ENCODE measurements at regions not wholly inside any gene's neighbourhood (a gene's known extent, or its start where the extent isn't known, plus 50 kb on each side); places are given as distances from the start of the nearest gene placed in this dataset.

DNA sequence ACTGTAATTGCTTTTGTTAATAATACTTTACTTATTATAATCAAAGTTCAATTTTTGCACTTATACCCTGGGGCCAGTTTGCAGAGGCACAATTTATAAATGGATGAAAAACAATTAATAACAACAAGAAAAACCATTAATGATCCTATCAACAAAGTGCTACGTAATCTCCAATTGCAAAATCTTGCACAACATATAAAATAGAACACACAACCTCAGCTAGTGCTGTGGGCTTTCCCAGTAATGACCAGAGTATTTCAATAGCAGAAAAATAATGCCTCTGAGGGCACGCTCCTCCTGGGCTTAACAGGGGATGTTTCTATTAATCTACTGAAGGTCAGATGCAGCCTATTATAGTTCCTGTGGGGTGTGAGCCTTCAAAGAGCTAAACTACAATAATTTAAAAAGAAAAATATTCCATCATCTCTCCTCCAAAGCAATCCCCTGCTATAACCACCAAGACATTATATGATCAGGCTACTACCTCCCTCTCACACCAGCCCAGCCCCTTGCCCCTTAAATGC lies 508.5 kb upstream of the SLIT2 start:
- Histone ChIP-seq H3K27ac (no peak overlapping the region), H3K9me3 (no peaks in the 10 kb centered on the region), H3K36me3 (replicated peaks in 1 of 2; ENCODE audit: insufficient read depth in 1 of 2, low read depth in 2 of 2) (no peaks in the 10 kb centered on the region), H3K4me1 (no peaks in the 10 kb centered on the region), H3K4me3 (no peak overlapping the region), H3K27me3 (no peaks in the 10 kb centered on the region)
- intact Hi-C loops (cut with DNase I) = no loop called here
- 52 to 58% methylated on average over 2 of the region's 2 CpGs for WGBS, 2 donors
- DNase-seq (no peak), ATAC-seq (no peak)
- no peak for TF ChIP-seq POLR2A (IDR thresholded peaks at IDR 0.05)
- TF ChIP-seq, protein P1, sequence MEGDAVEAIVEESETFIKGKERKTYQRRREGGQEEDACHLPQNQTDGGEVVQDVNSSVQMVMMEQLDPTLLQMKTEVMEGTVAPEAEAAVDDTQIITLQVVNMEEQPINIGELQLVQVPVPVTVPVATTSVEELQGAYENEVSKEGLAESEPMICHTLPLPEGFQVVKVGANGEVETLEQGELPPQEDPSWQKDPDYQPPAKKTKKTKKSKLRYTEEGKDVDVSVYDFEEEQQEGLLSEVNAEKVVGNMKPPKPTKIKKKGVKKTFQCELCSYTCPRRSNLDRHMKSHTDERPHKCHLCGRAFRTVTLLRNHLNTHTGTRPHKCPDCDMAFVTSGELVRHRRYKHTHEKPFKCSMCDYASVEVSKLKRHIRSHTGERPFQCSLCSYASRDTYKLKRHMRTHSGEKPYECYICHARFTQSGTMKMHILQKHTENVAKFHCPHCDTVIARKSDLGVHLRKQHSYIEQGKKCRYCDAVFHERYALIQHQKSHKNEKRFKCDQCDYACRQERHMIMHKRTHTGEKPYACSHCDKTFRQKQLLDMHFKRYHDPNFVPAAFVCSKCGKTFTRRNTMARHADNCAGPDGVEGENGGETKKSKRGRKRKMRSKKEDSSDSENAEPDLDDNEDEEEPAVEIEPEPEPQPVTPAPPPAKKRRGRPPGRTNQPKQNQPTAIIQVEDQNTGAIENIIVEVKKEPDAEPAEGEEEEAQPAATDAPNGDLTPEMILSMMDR (IDR thresholded peaks at IDR 0.05) = no peak

DNA sequence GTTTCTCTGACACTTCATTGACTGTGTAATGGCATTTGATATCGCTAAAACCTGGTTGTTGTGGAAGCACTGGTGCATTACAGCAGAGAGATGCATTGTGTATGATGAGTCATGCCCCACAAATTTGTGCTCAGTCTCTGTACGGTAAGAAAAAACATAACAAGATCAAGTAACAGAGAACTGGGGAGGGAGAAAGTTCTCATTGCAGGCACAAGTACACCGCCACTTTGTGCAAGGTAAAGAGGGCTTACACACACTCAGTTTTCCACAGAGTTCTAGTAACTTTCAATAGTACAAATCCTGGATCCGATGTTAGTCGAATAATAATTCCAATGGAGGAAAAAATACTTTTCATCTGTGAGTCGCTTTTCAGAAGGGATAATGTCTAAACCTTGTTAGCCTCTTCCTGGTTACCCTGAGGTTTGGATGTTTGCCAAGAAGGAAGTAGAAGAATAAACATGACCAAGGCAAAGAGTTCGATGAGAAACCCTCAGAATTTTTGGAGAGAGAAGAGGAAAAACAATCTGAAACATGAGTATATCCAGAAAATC lies 512.5 kb upstream of the SLIT2 start:
- Histone ChIP-seq H3K27ac (no peak overlapping the region), H3K4me1 (no peaks in the 10 kb centered on the region), H3K36me3 (replicated peaks in 1 of 2; ENCODE audit: insufficient read depth in 1 of 2, low read depth in 2 of 2) (no peaks in the 10 kb centered on the region), H3K9me3 (no peaks in the 10 kb centered on the region), H3K4me3 (no peak overlapping the region), H3K27me3 (no peaks in the 10 kb centered on the region)
- WGBS, 2 donors = 50 to 52% methylated on average over 7 of the region's 7 CpGs
- DNase-seq (no peak), ATAC-seq (no peak)
- TF ChIP-seq POLR2A (IDR thresholded peaks at IDR 0.05) = no peak
- TF ChIP-seq, protein P1 (IDR thresholded peaks at IDR 0.05) = no peak
- intact Hi-C loops (cut with DNase I) = no loop called here

DNA sequence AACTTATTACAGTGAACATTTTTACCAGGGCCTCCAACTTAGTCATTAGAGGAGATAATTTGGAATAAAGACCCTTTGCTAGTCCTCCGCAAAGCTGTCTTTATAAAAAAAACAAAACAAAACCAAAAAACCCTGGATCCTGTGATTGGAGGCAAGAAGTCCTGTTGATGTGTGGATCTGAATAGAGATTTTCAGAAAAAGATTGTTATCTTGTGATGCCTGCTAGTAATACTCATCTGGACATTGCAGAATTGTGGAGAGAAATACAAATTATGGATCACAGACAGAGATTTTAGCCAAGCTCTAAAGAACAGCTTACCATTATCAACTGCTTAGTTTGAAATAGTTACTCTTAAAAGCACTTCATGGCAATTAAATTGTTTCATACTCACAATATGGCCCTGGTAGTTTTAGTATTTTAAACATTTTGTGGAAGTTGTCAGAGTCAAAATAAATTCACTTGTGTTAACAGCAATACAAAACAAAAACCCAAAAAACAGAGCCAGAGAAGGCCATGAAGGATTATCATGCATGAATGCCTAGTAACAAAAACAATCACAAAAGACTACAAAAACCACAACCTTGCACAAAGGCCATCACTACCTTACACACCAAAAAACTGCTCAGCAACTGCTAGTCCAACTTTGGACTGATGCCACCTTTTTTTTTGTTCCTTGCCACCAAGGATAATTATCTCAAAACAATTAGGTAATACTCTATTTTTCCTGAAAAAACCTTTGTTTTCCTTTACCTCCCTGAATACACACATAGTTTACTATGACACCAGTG lies 514.5 kb upstream of the SLIT2 start:
- H3K36me3 ChIP-seq (replicated peaks in 1 of 2; ENCODE audit: insufficient read depth in 1 of 2, low read depth in 2 of 2) = no peaks in the 10 kb centered on the region
- no peak overlapping the region for H3K4me3 ChIP-seq
- ATAC-seq (no peak), DNase-seq (no peak)
- no peaks in the 10 kb centered on the region for H3K4me1 ChIP-seq
- no peaks in the 10 kb centered on the region for H3K9me3 ChIP-seq
- intact Hi-C loops (cut with DNase I) = no loop called here
- WGBS, 2 donors = 88 to 97% methylated on average over 1 of the region's 1 CpG
- H3K27me3 ChIP-seq = no peaks in the 10 kb centered on the region
- TF ChIP-seq POLR2A (IDR thresholded peaks at IDR 0.05) = no peak
- TF ChIP-seq, protein P1 (IDR thresholded peaks at IDR 0.05) = no peak
- H3K27ac ChIP-seq = no peak overlapping the region

DNA sequence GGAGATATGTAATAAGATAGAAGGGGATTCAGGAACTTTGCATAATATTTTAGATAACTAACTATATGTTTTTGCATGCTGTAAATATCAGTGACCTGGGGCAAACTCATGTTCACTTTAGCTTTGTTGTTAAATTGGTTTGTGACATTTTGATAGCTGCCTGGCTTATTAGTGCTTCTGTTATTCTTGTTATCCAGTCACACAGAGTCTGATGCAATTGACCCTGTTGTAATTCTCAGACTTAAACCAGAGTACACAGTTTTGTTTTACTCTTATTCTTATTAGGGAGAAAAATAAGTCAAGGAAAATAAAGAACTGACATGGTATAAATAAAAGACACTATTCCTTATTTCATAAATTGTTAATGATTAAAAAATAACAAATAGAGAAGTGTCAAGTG lies 516.7 kb upstream of the SLIT2 start:
- no peak for DNase-seq
- H3K36me3 ChIP-seq (replicated peaks in 1 of 2; ENCODE audit: insufficient read depth in 1 of 2, low read depth in 2 of 2) = no peaks in the 10 kb centered on the region
- no peaks in the 10 kb centered on the region for H3K27me3 ChIP-seq
- TF ChIP-seq POLR2A (IDR thresholded peaks at IDR 0.05) = no peak
- TF ChIP-seq, protein P1 (IDR thresholded peaks at IDR 0.05) = no peak
- no peaks in the 10 kb centered on the region for H3K9me3 ChIP-seq
- H3K4me1 ChIP-seq = no peaks in the 10 kb centered on the region
- H3K4me3 ChIP-seq = no peak overlapping the region
- intact Hi-C loops (cut with DNase I) = no loop called here
- ATAC-seq = no peak
- no peak overlapping the region for H3K27ac ChIP-seq
